Ovary (tissue), 3 donors: ENCODE measurements at regions not wholly inside any gene's neighbourhood (a gene's known extent, or its start where the extent isn't known, plus 50 kb on each side); places are given as distances from the start of the nearest gene placed in this dataset.

Experiments used
- POLR2A ChIP-seq: fragments of 450-650 bp; IDR thresholded peaks from one replicate; pipeline ENCODE4 v1.6.1; 2017; ENCODE audit warnings: antibody characterized with exemption, mild to moderate bottlenecking, moderate library complexity
- TF ChIP-seq, protein P1 (sequence below), 3 donors: fragments of 450-650 bp in 2 of 3; fragments of 200-600 bp in 1 of 3; IDR thresholded peaks; one replicate each; pipeline versions ENCODE4 v1.5.1 to v1.8.0; 2016 to 2022; ENCODE audit warnings: antibody characterized with exemption in 3 of 3, mild to moderate bottlenecking in 1 of 3
- donor health status: DM: no; HTN: no; CAD: no.

DNA sequence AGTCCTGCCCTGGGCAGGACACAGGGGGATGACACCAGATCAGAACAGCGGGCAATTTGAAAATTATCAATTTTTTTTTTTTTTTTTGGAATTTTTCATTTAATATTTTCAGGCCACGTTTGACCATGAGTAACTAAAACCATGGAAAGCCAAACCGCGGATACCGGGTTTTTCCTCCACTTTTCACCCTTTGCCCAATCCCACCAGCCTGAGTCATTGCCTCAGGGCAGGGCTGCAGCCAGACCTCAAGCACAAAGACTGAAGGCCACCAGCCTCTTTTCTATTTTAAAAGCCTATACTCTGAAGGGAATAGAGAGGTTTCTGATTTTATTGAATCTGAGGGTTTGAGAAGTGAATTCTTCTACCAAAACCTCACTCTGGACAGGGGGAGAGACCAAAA, 381.1 kb downstream of the IRS1 start:
- no peak for TF ChIP-seq POLR2A
- TF ChIP-seq, protein P1, sequence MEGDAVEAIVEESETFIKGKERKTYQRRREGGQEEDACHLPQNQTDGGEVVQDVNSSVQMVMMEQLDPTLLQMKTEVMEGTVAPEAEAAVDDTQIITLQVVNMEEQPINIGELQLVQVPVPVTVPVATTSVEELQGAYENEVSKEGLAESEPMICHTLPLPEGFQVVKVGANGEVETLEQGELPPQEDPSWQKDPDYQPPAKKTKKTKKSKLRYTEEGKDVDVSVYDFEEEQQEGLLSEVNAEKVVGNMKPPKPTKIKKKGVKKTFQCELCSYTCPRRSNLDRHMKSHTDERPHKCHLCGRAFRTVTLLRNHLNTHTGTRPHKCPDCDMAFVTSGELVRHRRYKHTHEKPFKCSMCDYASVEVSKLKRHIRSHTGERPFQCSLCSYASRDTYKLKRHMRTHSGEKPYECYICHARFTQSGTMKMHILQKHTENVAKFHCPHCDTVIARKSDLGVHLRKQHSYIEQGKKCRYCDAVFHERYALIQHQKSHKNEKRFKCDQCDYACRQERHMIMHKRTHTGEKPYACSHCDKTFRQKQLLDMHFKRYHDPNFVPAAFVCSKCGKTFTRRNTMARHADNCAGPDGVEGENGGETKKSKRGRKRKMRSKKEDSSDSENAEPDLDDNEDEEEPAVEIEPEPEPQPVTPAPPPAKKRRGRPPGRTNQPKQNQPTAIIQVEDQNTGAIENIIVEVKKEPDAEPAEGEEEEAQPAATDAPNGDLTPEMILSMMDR (IDR thresholded peaks at IDR 0.05), result no peak
